Spleen (tissue), 7 donors: ENCODE measurements at regions not wholly inside any gene's neighbourhood (a gene's known extent, or its start where the extent isn't known, plus 50 kb on each side); places are given as distances from the start of the nearest gene placed in this dataset.

Source experiments
- POLR2A ChIP-seq, 3 donors: fragments of 450-650 bp; IDR thresholded peaks; one replicate each; pipeline ENCODE4 v1.5.1; 2017; ENCODE audit warnings: antibody characterized with exemption in 3 of 3, mild to moderate bottlenecking in 1 of 3
- POLR2AphosphoS5 ChIP-seq, 3 donors: sonication (generic); formaldehyde crosslinking; IDR thresholded peaks; one replicate each; pipeline ENCODE4 v1.5.1; 2017; ENCODE audit warnings: antibody characterized with exemption in 3 of 3
- TF ChIP-seq, protein P1 (sequence below), 11 experiments: fragments of 200-600 bp in 7 of 11; fragments of 450-650 bp in 4 of 11; sonication (generic) in 4 of 11; IDR thresholded peaks in 8 of 11; conservative IDR thresholded peaks in 3 of 11; 1 replicate in 7 of 11; 2 replicates in 4 of 11; pipeline versions ENCODE4 v1.4.0 to v1.8.0; 2016 to 2021; ENCODE audit warnings: antibody characterized with exemption in 11 of 11, inconsistent platforms in 4 of 11, mild to moderate bottlenecking in 1 of 11
- donor health status: DM: no; HTN: no; CAD: no; lungs with moderate emphysema.
- donor health status: DM: no; HTN: no; CAD: no.
- donor health status: DM: no; HTN: no; CAD: no.

DNA sequence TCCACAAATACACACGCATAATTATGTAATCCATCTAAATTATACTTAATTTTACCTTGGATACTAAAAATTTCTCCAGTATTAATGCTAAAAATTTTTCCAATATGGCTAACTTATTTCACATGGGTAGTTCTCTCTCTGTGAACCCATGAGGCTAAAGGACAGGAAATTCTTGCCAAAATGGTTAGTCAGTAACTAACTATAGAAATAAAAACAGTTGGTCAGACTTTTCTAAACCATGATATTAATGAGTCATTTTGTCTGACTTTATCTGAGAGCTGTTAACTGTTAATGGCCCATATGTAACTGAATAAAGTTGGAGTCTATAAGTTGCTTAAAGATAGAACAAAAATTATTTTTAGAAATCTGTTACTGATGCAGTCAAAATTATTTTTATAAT lies 549.4 kb downstream of the TLL1 start:
- TF ChIP-seq POLR2A (IDR thresholded peaks at IDR 0.05) (no peak), POLR2AphosphoS5 (IDR thresholded peaks at IDR 0.05) (no peak)
- TF ChIP-seq, protein P1, sequence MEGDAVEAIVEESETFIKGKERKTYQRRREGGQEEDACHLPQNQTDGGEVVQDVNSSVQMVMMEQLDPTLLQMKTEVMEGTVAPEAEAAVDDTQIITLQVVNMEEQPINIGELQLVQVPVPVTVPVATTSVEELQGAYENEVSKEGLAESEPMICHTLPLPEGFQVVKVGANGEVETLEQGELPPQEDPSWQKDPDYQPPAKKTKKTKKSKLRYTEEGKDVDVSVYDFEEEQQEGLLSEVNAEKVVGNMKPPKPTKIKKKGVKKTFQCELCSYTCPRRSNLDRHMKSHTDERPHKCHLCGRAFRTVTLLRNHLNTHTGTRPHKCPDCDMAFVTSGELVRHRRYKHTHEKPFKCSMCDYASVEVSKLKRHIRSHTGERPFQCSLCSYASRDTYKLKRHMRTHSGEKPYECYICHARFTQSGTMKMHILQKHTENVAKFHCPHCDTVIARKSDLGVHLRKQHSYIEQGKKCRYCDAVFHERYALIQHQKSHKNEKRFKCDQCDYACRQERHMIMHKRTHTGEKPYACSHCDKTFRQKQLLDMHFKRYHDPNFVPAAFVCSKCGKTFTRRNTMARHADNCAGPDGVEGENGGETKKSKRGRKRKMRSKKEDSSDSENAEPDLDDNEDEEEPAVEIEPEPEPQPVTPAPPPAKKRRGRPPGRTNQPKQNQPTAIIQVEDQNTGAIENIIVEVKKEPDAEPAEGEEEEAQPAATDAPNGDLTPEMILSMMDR (IDR thresholded peaks at IDR 0.05 in 8 of 11, conservative IDR thresholded peaks at IDR 0.05 in 3 of 11), result no peak
